ENCODE measurements at regions not wholly inside any gene's neighbourhood (a gene's known extent, or its start where the extent isn't known, plus 50 kb on each side); places are given as distances from the start of the nearest gene placed in this dataset.

GRCh38 chr1:29934255-29934772 is 698.0 kb downstream of the PTPRU start:
- Histone ChIP-seq H4K20me1 (ENCODE audit: insufficient read depth) (no peaks in the 10 kb centered on the region), H3K27ac (no peak overlapping the region), H3K9ac (no peak overlapping the region), H3K4me3 (IDR thresholded peaks at IDR 0.05; ENCODE audit: insufficient read depth, low read depth, low read length) (no peak overlapping the region), H3K27me3 (ENCODE audit: insufficient read depth, low read depth) (no peaks in the 10 kb centered on the region), H3K79me2 (ENCODE audit: insufficient read depth, low read depth) (no peaks in the 10 kb centered on the region), H3K4me1 (ENCODE audit: low read depth, poor library complexity, severe bottlenecking) (no peaks in the 10 kb centered on the region), H3K36me3 (ENCODE audit: insufficient read depth) (no peaks in the 10 kb centered on the region), H2AFZ (ENCODE audit: low read depth) (no peak overlapping the region), H3K4me2 (no peak overlapping the region)
- no peak for TF ChIP-seq CTCF (conservative IDR thresholded peaks at IDR 0.05; ENCODE audit: low read depth, low read length)

GRCh38 chr1:29933067-29933466 is 696.7 kb downstream of the PTPRU start:
- Histone ChIP-seq H3K27me3 (ENCODE audit: insufficient read depth, low read depth) (no peaks in the 10 kb centered on the region; the same call in 1 of the 2 replicates), H3K36me3 (ENCODE audit: insufficient read depth) (no peaks in the 10 kb centered on the region), H3K9ac (no peak overlapping the region), H2AFZ (ENCODE audit: low read depth) (no peak overlapping the region), H4K20me1 (ENCODE audit: insufficient read depth) (no peaks in the 10 kb centered on the region), H3K4me2 (no peak overlapping the region), H3K27ac (no peak overlapping the region), H3K4me1 (ENCODE audit: low read depth, poor library complexity, severe bottlenecking) (no peaks in the 10 kb centered on the region), H3K79me2 (ENCODE audit: insufficient read depth, low read depth) (no peaks in the 10 kb centered on the region), H3K4me3 (IDR thresholded peaks at IDR 0.05; ENCODE audit: insufficient read depth, low read depth, low read length) (no peak overlapping the region)
- no peak for TF ChIP-seq CTCF (conservative IDR thresholded peaks at IDR 0.05; ENCODE audit: low read depth, low read length)

- Histone ChIP-seq H3K27me3 (ENCODE audit: insufficient read depth, low read depth) (no peaks in the 10 kb centered on the region; the same call in 1 of the 2 replicates), H4K20me1 (ENCODE audit: insufficient read depth) (no peaks in the 10 kb centered on the region), H3K27ac (no peak overlapping the region), H3K4me3 (IDR thresholded peaks at IDR 0.05; ENCODE audit: insufficient read depth, low read depth, low read length) (no peak overlapping the region), H3K36me3 (ENCODE audit: insufficient read depth) (no peaks in the 10 kb centered on the region), H3K4me2 (no peak overlapping the region), H3K79me2 (ENCODE audit: insufficient read depth, low read depth) (no peaks in the 10 kb centered on the region), H2AFZ (ENCODE audit: low read depth) (no peak overlapping the region), H3K9ac (no peak overlapping the region), H3K4me1 (ENCODE audit: low read depth, poor library complexity, severe bottlenecking) (no peaks in the 10 kb centered on the region)
- no peak for TF ChIP-seq CTCF (conservative IDR thresholded peaks at IDR 0.05; ENCODE audit: low read depth, low read length)
Measured at GRCh38 chr1:29932626-29933025, 696.3 kb downstream of the PTPRU start.

- TF ChIP-seq CTCF (conservative IDR thresholded peaks at IDR 0.05; ENCODE audit: low read depth, low read length), result no peak
- no peak overlapping the region for H3K27ac ChIP-seq
- H3K4me1 ChIP-seq (ENCODE audit: low read depth, poor library complexity, severe bottlenecking), result no peaks in the 10 kb centered on the region
- no peaks in the 10 kb centered on the region for H3K79me2 ChIP-seq (ENCODE audit: insufficient read depth, low read depth)
- no peaks in the 10 kb centered on the region for H4K20me1 ChIP-seq (ENCODE audit: insufficient read depth)
- no peak overlapping the region for H3K9ac ChIP-seq
- H3K4me2 ChIP-seq, result no peak overlapping the region
- no peaks in the 10 kb centered on the region for H3K36me3 ChIP-seq (ENCODE audit: insufficient read depth)
- no peaks in the 10 kb centered on the region; the same call in 1 of the 2 replicates for H3K27me3 ChIP-seq (ENCODE audit: insufficient read depth, low read depth)
- H2AFZ ChIP-seq (ENCODE audit: low read depth), result no peak overlapping the region
- no peak overlapping the region for H3K4me3 ChIP-seq (IDR thresholded peaks at IDR 0.05; ENCODE audit: insufficient read depth, low read depth, low read length)
Measured at GRCh38 chr1:29931477-29932175, 695.3 kb downstream of the PTPRU start.

All from KMS-11 (cell line).